ENCODE measurements at regions not wholly inside any gene's neighbourhood (a gene's known extent, or its start where the extent isn't known, plus 50 kb on each side); places are given as distances from the start of the nearest gene placed in this dataset.

DNA sequence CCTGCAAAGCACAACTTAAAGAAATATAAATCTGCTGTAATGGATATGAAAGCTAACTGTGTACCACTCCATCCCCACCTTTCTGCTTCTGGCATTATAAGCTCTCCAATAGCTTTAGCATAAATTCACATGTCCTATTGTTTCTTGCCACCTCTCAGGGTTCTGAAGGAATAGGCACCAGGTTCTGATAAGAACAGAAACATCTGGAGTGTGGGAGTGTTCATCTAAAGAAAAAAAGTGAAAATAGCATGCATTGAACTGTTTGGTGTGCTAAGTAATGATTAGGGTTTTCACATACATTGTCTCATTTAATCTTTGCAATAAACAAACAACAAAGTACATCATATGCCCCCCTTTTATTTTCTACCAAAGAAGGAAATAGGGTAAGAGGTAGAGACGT lies 72.3 kb downstream of the FAM76B start:
- DNase-seq = no peak

DNA sequence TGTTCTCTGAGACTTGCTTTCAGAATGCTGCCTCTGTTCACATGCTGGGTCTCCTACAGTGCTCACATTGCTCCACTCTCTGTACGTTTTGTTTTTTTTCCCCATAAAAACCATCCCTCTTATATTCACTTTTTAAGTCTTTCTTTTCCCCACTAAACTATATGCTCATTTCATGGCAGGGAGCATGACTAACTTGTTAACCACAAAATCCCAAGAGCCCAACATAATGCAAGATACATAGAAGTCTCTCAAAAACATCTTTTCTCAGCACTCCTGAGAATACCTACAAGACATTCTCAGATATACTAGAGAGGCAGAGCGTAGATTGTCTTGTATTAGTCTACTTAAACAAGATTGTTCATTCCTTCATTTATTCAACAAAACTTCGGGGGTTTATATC lies 73.3 kb downstream of the FAM76B start:
- no peak for DNase-seq

GRCh38 chr11:95715777-95716241 lies 73.8 kb downstream of the FAM76B start:
- DNase-seq = no peak

DNA sequence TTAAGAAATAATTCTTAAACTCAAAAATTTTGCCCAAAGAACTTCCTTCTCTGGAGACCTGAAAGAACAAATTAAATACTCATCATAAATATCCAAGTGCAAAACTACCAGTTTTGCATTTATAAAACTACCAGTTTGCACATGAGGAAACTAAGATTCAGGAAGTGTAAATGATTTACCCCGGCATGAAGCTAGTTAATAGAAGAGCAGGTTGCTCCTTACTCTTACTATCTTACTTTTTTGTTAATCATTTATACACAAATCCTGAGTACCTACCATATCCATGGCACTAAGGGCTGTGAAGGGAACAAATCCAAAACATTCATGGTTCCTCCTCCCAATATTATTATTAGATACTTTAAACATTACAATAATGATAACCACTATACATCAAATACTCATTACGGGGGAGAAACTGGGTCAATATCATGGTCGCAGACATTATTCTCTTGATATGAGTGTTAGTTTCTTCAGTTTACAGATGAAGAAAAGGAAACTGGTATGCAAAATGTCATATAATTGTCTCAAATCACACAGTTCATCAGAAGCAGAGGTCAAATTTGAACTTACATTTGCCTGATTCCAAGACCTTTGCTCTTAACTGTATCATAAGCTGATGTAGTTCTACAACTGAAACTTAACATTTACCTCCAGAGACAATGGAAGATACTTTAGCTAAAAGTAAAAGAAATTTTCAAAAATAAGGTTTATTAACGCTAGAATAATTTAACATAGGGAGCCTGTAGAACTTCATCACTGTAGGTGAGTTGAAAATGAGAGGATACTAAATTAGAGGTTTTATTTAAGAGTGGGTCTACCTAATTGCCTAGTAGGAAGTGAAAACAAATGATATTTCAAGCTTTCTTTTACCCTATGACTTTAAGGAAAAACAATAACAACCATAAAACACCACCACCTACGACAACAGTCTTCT lies 74.5 kb downstream of the FAM76B start:
- no peak for DNase-seq

DNA sequence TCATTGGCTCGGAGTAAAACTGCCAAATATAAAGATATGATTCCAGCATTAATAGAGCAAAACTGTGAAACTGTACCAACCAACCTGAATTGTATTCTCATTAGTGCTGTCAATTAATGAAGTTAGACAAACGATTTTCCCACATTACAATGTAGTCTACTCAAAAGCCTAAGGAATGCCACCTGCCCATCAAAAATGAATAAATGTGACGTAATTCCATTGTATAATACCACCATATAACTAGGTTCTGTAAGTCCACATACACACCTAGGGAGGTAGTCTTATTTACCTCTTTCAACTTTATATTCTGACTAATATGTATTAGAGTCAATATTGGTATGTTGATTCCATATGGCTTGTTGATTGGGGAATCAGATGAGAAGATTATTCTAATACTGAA lies 76.2 kb downstream of the FAM76B start:
- DNase-seq = no peak

DNA sequence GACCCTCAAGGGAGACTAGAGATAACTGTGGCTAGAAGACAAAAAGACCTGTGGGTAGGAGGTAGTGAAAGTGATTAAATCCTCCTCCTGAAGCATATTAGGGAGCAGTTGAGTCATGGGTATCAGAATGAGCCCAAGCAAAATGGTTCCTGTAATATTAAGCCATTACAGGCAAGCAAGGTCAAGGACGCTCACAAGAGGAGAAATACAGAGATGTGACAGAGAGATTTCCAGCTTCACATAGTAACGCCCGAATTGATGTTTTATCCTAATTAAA lies 77.7 kb downstream of the FAM76B start:
- no peak for DNase-seq

DNA sequence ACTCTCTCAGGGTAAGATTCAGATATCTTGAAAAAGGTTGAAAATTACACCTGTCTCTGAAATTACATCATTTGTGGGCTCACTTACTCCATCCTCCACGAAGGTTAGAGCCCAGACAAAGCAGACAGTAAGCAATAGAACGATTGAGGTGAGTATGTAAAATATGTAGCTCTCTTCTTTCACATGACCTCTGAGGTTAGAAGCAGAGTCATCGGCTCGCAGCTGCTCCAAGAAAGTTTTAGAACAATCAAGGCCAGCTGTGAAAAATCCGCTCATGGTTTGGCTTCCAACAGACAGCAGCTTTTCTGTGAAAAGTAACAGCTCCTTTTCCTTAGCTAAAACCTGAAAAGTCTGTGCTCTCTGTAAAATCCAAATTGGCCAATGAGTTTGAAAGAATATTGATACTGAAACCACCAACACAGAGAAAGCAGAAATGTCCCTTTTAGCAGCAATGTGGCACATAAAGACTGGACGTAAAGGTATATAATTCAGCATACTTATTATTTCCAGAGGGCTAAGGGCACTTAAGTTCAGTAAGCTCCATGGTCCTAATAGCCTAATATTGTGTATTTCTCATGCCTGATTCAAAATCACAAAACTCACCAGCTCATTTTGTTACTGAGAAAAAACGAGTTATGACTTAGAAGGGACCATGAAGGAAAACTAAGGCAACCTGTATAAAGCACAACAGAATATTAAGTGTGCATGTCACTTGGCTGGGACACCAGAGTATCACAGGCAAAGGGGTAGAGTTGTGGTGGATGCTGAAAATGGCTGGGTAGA lies 78.2 kb downstream of the FAM76B start:
- no peak for DNase-seq

GRCh38 chr11:95708681-95709080 lies 80.9 kb downstream of the FAM76B start:
- no peak for DNase-seq

DNA sequence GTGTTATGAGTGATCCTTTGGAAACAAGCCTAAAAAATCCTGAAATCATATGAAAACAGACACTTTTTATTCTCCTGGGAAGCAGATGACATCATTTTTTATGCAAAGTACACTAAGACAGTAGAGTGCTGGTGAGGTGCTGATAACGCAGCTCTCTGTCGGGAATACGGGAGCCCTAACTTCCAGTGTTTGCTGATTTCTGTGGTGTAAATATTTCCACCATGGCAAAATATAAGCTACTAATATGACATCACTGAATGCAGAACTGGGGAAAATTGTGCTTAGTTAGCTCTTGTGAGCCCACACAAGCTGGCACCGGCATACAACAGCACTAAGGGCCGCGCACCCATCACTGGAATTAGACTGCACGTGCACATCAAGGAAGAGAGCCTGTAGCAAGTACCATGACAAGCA lies 82.6 kb downstream of the FAM76B start:
- DNase-seq = no peak

DNA sequence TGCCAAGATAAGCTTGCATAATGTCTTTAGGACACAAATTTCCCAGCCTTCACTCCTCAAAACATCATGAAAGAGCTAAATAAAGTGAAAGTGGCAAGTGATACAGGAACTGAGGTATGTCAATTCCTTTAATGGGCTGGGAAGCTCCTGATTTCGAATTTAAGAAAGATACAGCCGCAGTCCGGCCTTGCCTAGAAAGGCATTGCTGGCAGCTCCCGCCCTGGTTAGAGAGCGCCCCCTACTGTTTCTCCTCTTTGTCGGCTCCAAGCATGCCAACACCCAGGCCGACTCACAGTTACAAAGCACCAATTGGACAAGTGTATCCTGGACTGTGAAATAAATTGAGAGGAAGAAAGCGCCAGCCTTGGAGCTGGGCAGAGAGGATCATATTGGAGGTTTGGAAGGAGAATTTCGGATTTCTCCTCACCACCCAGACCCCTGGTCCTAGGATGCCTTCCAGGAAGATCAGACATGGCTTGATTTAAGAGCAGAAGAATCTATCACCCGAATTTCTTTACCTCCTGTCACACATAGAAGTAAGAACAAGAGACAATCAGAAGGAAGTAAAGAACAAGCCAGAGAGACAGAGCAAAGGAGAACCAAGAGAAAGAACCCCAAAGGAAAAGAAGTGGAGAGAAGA lies 84.0 kb downstream of the FAM76B start:
- DNase-seq = peak; percentile 78

- no peak for DNase-seq
Measured at GRCh38 chr11:95704865-95705264, 84.7 kb downstream of the FAM76B start.

DNA sequence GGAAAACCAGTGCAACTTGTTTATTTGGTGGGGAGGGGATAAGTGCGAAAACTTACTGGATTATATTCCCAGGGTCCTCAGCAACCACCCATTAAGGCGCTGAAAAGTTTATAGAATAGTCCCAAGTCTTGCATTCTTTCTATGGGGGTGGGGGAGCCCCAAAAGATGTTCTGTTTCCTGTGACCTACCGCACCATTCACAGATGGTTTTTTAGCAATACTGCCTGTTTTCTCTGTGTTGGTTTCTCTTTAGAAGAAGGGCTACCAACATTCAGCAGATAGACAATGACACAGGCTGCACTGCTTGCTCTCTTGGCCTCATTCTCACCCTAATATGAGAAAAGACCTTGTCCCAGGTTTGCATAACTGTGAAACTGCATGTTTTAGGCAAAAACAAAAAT lies 86.5 kb downstream of the FAM76B start:
- no peak for DNase-seq

DNA sequence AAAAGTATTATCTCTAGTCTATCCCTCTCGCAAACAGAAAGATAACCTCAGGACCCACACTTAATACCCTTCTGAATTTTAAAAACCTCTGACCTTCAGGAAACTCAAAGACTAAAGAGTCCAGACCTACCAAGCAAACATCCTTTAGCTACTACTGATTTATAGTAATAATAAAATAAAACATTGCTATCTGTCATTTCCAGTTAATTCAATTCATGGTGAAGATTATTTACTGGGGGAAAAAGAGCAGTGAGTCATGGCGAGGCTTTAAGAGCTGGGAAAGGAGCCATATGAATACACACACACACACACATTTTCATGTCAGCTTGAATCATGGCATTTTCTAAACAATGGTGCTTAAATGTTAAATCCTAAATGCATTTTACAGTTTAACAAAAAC lies 87.1 kb downstream of the FAM76B start:
- no peak for DNase-seq

DNA sequence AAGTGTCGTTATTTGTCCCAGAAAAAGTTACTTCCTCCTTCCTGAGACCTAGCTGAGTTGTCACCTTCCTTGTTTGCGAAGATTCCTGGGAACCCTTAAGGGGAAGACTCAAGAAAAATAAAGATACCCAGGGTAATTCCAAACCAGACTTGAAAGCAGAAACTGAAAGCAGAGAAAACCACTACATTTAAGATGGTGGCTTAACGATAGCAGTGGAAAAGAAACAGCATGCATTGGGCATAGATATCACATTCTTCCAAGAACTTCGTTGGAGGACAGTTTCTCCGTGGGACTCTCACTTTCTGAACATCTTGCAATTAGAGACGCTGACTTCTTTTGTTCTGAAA lies 89.1 kb downstream of the FAM76B start:
- DNase-seq = no peak

GRCh38 chr11:95699631-95700470 lies 89.7 kb downstream of the FAM76B start:
- no peak for DNase-seq

- DNase-seq = no peak
Measured at GRCh38 chr11:95698676-95699557, 90.7 kb downstream of the FAM76B start.

DNA sequence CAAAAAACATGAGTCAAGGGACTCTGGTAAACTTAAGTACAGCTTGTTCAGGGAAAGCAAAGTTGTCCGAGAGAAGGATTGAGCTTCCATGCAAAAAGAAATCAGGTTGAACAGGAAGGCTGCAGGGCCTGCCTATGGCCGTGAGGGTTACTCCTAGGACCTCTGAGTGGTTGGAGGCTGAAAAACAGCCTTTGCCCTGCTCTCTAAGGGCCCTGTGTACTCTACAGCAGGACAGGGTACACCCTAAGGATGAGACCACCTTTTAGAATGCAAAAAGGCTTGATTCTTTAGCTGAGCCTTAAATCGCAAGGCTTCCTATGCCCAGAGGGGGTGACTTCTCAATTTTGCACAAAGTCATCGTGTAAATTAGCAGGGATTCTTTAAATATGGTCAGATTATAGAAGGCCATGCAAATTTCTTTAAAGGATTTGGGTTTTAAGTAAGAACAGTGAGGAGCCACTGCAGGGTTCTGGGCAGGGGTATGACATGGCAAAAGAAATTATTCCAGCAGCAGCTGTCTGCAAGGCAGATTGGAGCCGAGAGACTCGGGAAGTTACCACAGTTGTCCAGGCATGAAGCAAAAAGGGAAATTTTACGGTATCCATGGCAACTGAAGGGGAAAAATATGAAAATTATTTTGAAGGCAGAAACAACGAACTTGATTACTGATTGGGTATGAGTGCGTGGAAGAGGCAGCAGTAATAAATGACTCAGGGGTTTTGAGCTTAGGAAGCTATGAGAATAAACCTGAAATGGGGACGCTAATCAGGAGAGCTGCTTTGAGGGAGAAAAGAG lies 91.8 kb downstream of the FAM76B start:
- no peak for DNase-seq

DNA sequence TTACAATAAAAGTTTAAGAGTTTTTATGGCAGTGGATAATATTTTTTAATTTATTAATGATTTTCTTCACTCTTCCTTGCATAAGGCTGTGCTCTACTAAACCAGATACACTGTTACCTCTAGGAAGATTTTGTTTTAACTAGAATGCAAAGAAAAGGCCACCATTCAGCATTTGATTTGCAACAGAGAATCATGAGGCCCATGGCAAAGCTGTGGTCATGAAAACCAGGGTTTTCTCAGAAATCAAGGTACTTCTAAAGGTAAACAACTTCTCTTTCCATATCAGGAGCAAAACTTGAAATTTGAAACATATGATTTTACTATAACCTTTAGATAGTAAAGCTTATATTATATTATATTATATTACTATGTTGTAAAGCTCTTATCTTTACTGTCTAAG lies 94.4 kb downstream of the FAM76B start:
- no peak for DNase-seq

DNA sequence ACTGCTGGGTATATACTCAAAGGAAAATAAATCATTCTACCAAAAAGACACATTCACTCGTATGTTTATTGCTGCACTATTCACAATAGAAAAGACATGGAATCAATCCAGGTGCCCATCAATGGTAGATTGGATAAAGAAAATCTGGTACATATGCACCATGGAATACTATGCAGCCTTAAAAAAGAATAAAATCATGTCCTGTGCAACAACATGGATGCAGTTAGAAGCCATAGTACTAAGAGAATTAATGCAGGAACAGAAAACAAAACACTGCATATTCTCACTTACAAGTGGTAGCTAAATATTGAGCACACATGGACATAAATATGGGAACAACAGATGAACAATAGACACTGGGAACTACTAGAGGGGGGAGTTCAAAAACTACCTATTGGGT lies 96.3 kb downstream of the FAM76B start:
- DNase-seq = no peak

GRCh38 chr11:95692526-95693260 lies 96.9 kb downstream of the FAM76B start:
- no peak for DNase-seq

All from activated T-cell treated with anti-CD3 and anti-CD28 coated beads, Interleukin-2, amount 50 U/mL, for 1 hour (primary cell).